Breast epithelium (tissue), 4 donors: ENCODE measurements at regions not wholly inside any gene's neighbourhood (a gene's known extent, or its start where the extent isn't known, plus 50 kb on each side); places are given as distances from the start of the nearest gene placed in this dataset.

Source experiments
- DNase-seq, 2 donors: peaks; one replicate each; pipeline ENCODE4 v3.0.0-alpha.2; 2019; ENCODE audit warnings: low spot score in 2 of 2
- H3K27ac ChIP-seq, 2 donors: fragments of 200-600 bp; sonication (generic) in 1 of 2; one replicate each; pipeline ENCODE4 v1.5.1; 2016 to 2019; ENCODE audit warnings: mild to moderate bottlenecking in 1 of 2
- H3K27me3 ChIP-seq, 2 donors: fragments of 200-600 bp; sonication (generic) in 1 of 2; one replicate each; pipeline versions ENCODE4 v1.5.1 to v1.6.0; 2017 to 2019; ENCODE audit warnings: control low read depth in 1 of 2, mild to moderate bottlenecking in 1 of 2
- H3K36me3 ChIP-seq: fragments of 200-600 bp; one replicate; pipeline ENCODE4 v1.5.1; 2019
- H3K4me1 ChIP-seq, 2 donors: fragments of 200-600 bp; sonication (generic); one replicate each; pipeline ENCODE4 v1.5.1; 2016 to 2019; ENCODE audit warnings: control low read depth in 1 of 2
- H3K4me3 ChIP-seq, 3 donors: fragments of 200-600 bp; sonication (generic); 1 replicate in 2 of 3; 2 replicates in 1 of 3; pipeline ENCODE4 v1.5.1; 2016 to 2019; ENCODE audit warnings: mild to moderate bottlenecking in 3 of 3, moderate library complexity in 2 of 3
- H3K9me3 ChIP-seq, 2 donors: fragments of 200-600 bp; sonication (generic) in 1 of 2; one replicate each; pipeline ENCODE4 v1.5.1; 2016 to 2019; ENCODE audit warnings: control low read depth in 1 of 2
- POLR2A ChIP-seq: fragments of 450-650 bp; IDR thresholded peaks from one replicate; pipeline ENCODE4 v1.6.1; 2016; ENCODE audit warnings: antibody characterized with exemption, mild to moderate bottlenecking, moderate library complexity
- POLR2AphosphoS5 ChIP-seq, 3 donors: sonication (generic); formaldehyde crosslinking; IDR thresholded peaks; one replicate each; pipeline ENCODE4 v1.6.1; 2017; ENCODE audit warnings: antibody characterized with exemption in 3 of 3
- intact Hi-C: fragments of 100-400 bp; cut with DNase I; formaldehyde crosslinking; loops from one replicate; pipeline ENCODE4 v1.15.1; 2023; ENCODE audit warnings: low total_unique reads
- TF ChIP-seq, protein P1 (sequence below), 3 donors: fragments of 450-650 bp; IDR thresholded peaks; one replicate each; pipeline ENCODE4 v1.5.1; 2016 to 2017; ENCODE audit warnings: antibody characterized with exemption in 3 of 3, mild to moderate bottlenecking in 3 of 3, moderate library complexity in 3 of 3

DNA sequence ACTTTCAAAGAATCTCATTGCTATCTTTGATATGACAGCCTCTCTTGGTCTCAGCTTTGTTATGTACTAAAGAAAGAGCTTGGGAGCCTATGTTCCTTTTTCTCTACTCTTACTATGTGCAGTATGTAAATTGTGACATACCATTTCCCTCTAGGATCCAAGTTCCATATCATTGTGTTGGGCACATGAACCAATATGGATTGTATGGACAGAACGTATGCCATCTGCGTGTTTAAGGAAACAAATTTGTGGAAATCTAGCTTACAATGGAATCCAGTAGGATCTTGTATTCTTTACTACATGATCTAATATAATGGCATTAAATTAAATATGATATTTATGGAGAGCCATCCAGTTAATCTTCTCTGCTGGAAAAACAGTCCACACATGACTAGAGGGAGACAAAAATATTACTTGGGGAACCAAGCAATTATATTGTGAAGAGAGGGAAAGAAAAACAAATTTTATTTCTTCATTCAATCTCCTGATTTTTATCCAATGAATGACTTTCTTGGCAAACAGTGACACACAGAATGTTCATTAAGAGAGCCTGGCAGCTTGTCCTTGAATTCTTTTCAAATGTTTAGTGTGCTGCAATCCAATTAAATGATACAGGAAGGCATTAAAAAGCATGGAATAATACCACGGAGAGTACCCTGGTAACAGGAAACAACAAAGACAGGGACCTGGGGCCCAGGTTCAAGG, 106.5 kb upstream of the DAB1 start:
- no peak for TF ChIP-seq POLR2A
- Histone ChIP-seq H3K27me3 (no peaks in the 10 kb centered on the region), H3K9me3 (no peaks in the 10 kb centered on the region), H3K4me1 (no peaks in the 10 kb centered on the region), H3K36me3 (no peaks in the 10 kb centered on the region), H3K27ac (no peak overlapping the region), H3K4me3 (no peak overlapping the region)
- intact Hi-C loops, result no loop called here
- DNase-seq, result no peak

DNA sequence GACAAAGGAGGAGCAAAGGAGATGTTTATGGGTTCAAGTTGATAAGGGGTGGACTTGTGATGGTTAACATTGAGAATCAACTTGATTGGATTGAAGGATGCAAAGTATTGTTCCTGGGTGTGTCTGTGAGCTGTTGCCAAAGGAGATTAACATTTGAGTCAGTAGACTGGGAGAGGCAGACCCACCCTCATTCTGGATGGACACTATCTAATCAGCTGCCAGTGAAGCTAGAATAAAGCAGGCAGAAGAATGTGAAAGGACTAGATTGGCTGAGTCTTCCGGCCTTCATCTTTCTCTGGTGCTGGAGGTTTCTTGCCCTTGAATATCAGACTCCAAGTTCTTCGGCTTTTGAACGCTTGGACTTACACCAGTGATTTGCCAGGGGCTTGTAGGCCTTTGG, 98.7 kb upstream of the DAB1 start:
- H3K4me1 ChIP-seq, result no peaks in the 10 kb centered on the region
- no peak for TF ChIP-seq POLR2A
- TF ChIP-seq, protein P1, sequence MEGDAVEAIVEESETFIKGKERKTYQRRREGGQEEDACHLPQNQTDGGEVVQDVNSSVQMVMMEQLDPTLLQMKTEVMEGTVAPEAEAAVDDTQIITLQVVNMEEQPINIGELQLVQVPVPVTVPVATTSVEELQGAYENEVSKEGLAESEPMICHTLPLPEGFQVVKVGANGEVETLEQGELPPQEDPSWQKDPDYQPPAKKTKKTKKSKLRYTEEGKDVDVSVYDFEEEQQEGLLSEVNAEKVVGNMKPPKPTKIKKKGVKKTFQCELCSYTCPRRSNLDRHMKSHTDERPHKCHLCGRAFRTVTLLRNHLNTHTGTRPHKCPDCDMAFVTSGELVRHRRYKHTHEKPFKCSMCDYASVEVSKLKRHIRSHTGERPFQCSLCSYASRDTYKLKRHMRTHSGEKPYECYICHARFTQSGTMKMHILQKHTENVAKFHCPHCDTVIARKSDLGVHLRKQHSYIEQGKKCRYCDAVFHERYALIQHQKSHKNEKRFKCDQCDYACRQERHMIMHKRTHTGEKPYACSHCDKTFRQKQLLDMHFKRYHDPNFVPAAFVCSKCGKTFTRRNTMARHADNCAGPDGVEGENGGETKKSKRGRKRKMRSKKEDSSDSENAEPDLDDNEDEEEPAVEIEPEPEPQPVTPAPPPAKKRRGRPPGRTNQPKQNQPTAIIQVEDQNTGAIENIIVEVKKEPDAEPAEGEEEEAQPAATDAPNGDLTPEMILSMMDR (IDR thresholded peaks at IDR 0.05), result no peak
- no peak for TF ChIP-seq POLR2AphosphoS5 (IDR thresholded peaks at IDR 0.05)
- H3K36me3 ChIP-seq, result no peaks in the 10 kb centered on the region
- DNase-seq, result no peak
- H3K27ac ChIP-seq, result no peak overlapping the region
- H3K4me3 ChIP-seq, result no peak overlapping the region
- intact Hi-C loops, result no loop called here
- no peaks in the 10 kb centered on the region for H3K27me3 ChIP-seq
- no peaks in the 10 kb centered on the region for H3K9me3 ChIP-seq

DNA sequence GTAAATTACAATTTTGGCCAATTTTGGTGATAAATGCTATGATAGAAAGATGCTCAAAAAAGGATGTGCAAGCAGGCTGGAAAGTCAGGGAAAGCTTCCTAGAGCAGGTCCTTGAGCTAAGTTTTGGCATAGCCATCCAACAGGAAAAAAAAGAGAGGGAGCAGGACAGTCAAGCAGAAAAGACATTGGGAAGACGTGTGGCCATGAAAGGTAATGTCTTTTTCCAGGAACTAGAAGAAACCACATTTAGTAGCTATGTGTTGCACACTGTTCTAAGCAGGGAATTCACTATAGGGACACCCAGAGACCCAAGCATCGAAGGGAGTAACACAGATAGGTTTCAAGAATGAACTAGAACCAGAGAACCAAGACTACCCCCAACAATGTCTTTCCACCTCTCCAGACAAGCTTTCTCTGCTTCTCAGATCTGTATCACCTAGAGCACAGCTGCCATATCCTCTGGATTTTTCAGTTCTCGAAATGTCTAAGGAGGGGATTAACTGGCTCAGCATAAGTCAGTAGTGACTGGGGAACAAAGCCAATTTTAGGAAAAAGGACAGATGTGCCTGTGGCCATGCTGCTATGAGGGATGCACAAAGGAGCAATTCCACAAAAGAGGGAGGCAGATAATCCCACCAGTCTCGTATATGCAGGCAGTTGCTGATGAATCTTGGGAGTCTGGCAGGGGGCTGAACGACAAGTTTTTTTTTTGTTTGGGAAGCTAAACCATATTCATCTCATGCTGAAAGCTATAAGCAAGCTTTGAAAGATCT, 97.1 kb upstream of the DAB1 start:
- no peaks in the 10 kb centered on the region for H3K27me3 ChIP-seq
- intact Hi-C loops, result no loop called here
- DNase-seq, result no peak
- no peak overlapping the region for H3K4me3 ChIP-seq
- no peaks in the 10 kb centered on the region for H3K36me3 ChIP-seq
- TF ChIP-seq POLR2A, result no peak
- no peaks in the 10 kb centered on the region for H3K9me3 ChIP-seq
- no peak overlapping the region for H3K27ac ChIP-seq
- no peaks in the 10 kb centered on the region for H3K4me1 ChIP-seq

DNA sequence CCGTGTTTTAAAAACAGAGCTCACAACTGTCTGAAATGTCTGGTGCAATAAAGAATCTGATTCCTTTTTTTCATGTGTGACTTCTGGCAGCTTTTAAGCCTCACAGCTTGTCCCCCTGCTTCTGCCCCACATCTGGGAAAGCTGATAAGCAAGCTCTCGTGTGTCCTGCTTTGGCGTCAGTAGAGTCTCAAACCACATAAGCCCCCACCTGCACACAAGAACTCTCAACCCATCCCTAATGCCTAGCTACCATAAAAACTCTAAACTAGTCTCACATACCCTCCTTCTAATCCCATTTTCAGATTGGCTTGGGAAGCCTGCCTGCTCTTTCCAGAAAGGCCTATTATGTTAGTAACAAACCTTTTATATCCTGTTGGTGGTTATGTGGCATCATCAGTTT, 94.6 kb upstream of the DAB1 start:
- TF ChIP-seq, protein P1 (IDR thresholded peaks at IDR 0.05), result no peak
- TF ChIP-seq POLR2AphosphoS5 (IDR thresholded peaks at IDR 0.05) (no peak), POLR2A (no peak)
- intact Hi-C loops, result no loop called here
- Histone ChIP-seq H3K4me3 (no peak overlapping the region), H3K4me1 (no peaks in the 10 kb centered on the region), H3K9me3 (no peaks in the 10 kb centered on the region), H3K36me3 (no peaks in the 10 kb centered on the region), H3K27ac (no peak overlapping the region), H3K27me3 (no peaks in the 10 kb centered on the region)
- no peak for DNase-seq

DNA sequence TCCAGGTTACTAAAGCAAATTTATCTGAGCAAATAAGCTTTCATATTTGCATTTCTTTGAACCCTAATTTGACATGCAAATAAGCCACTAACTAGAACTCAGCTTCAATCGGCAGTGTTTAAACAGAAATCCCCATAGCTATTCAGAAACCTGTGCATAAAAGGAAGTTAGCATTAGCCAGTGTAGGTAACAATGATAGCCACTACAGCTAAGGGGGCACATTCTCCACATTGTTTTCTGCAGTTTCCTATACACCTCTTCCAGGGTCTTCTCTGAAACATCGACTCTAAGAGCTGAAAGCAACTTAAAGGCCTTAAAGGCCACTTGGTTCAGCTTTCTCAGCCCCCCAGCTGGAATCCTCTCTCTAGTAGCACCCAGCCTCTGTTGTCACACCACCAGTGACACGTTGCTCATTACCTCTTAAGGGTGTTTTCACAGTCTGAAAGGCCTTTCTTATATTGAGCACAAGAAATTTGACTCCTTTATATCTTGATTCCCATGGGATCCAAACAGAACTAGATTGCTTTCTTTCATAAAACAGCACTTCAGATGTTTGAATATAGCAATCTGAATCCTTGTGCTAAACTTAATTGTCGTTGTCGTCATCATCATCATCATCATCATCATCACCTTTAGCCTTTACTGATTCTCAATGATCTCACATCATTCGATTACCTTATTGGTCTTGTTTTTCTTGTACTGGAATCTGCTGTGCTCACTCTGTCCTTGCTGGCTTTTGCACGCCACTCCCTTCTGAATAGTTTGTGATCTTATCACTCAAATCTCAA, 93.9 kb upstream of the DAB1 start:
- TF ChIP-seq POLR2AphosphoS5 (IDR thresholded peaks at IDR 0.05), result no peak
- TF ChIP-seq, protein P1 (IDR thresholded peaks at IDR 0.05), result no peak

DNA sequence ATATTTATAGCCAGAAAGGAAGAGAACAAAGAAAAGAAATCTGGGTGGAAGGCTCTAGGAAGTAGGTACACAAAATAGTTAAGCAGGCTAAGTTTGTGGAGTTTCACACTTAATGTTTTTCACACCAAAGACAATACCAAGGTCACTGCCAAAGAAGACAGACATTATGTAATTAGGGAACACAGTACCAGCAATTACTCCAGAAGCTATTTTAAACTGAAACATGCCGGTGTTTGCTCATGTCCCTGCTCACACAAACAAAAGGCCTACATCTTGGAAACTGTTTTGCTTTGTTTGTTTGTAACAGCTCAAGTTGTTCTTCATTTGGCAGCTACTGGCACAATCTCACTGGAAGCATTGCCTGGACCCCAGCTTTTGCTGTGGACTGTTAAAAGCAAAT, 88.5 kb upstream of the DAB1 start:
- Histone ChIP-seq H3K4me1 (no peaks in the 10 kb centered on the region), H3K4me3 (no peak overlapping the region), H3K27me3 (no peaks in the 10 kb centered on the region), H3K9me3 (no peaks in the 10 kb centered on the region), H3K36me3 (no peaks in the 10 kb centered on the region), H3K27ac (no peak overlapping the region)
- TF ChIP-seq POLR2A, result no peak
- no peak for TF ChIP-seq POLR2AphosphoS5 (IDR thresholded peaks at IDR 0.05)
- TF ChIP-seq, protein P1 (IDR thresholded peaks at IDR 0.05), result no peak
- DNase-seq, result no peak
- intact Hi-C loops, result no loop called here

More for the DNA sequence above, 93.9 kb upstream of the DAB1 start:
- no peaks in the 10 kb centered on the region for H3K27me3 ChIP-seq
- H3K27ac ChIP-seq, result no peak overlapping the region
- DNase-seq, result no peak
- no peaks in the 10 kb centered on the region for H3K9me3 ChIP-seq
- intact Hi-C loops, result no loop called here
- H3K36me3 ChIP-seq, result no peaks in the 10 kb centered on the region
- H3K4me3 ChIP-seq, result no peak overlapping the region
- H3K4me1 ChIP-seq, result no peaks in the 10 kb centered on the region
